Thyroid gland (tissue), 4 donors: ENCODE measurements at regions not wholly inside any gene's neighbourhood (a gene's known extent, or its start where the extent isn't known, plus 50 kb on each side); places are given as distances from the start of the nearest gene placed in this dataset.

ENCODE experiments used
- POLR2A ChIP-seq, 2 donors: fragments of 450-650 bp; IDR thresholded peaks; one replicate each; pipeline ENCODE4 v1.6.1; 2017; ENCODE audit warnings: antibody characterized with exemption in 2 of 2, mild to moderate bottlenecking in 2 of 2, moderate library complexity in 1 of 2
- TF ChIP-seq, protein P1 (sequence below), 6 experiments: fragments of 200-600 bp in 3 of 6; fragments of 450-650 bp in 3 of 6; sonication (generic) in 3 of 6; IDR thresholded peaks; one replicate each; pipeline ENCODE4 v1.5.1; 2016 to 2019; ENCODE audit warnings: antibody characterized with exemption in 6 of 6, mild to moderate bottlenecking in 2 of 6, inconsistent platforms in 1 of 6, moderate library complexity in 1 of 6

DNA sequence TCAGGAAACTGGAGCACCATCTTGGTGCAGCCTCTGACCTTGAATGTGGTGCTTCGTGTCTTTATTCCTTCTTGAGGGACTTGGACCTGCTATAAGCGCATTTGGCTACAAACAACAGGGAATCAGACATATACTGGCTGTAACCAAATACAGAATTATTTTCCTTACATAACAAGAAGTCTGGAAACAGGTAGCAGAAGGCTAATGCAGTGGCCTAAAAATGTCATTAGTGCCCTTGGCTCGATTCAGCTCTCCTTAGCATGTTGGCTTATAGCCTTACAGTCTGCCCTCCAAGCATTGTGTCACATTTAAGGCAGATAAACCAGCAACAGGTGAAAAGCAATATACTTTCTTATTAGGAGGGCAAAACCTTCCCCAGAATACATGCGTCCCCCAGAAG, 655.4 kb downstream of the XIRP2 start:
- TF ChIP-seq, protein P1, sequence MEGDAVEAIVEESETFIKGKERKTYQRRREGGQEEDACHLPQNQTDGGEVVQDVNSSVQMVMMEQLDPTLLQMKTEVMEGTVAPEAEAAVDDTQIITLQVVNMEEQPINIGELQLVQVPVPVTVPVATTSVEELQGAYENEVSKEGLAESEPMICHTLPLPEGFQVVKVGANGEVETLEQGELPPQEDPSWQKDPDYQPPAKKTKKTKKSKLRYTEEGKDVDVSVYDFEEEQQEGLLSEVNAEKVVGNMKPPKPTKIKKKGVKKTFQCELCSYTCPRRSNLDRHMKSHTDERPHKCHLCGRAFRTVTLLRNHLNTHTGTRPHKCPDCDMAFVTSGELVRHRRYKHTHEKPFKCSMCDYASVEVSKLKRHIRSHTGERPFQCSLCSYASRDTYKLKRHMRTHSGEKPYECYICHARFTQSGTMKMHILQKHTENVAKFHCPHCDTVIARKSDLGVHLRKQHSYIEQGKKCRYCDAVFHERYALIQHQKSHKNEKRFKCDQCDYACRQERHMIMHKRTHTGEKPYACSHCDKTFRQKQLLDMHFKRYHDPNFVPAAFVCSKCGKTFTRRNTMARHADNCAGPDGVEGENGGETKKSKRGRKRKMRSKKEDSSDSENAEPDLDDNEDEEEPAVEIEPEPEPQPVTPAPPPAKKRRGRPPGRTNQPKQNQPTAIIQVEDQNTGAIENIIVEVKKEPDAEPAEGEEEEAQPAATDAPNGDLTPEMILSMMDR (IDR thresholded peaks at IDR 0.05), result no peak
- no peak for TF ChIP-seq POLR2A (IDR thresholded peaks at IDR 0.05)
